ENCODE measurements at regions not wholly inside any gene's neighbourhood (a gene's known extent, or its start where the extent isn't known, plus 50 kb on each side); places are given as distances from the start of the nearest gene placed in this dataset.

- TF ChIP-seq CTCF (IDR thresholded peaks at IDR 0.05; ENCODE audit: borderline replicate concordance, extremely low read depth, low read length, poor library complexity, severe bottlenecking) (no peak), EZH2 (IDR thresholded peaks at IDR 0.05; ENCODE audit: borderline replicate concordance, low read depth, low read length, severe bottlenecking) (no peak)
Observed at GRCh38 chr13:84136582-84136981, 254.3 kb upstream of the SLITRK1 start.
